Peyer's patch (tissue), 4 donors: ENCODE measurements at regions not wholly inside any gene's neighbourhood (a gene's known extent, or its start where the extent isn't known, plus 50 kb on each side); places are given as distances from the start of the nearest gene placed in this dataset.

Source experiments
- DNase-seq, 3 donors: peaks; one replicate each; pipeline ENCODE4 v3.0.0-alpha.2; 2017 to 2019
- H3K27ac ChIP-seq, 4 donors: fragments of 200-600 bp; sonication (generic); one replicate each; pipeline ENCODE4 v1.5.1; 2016 to 2019
- H3K27me3 ChIP-seq, 2 donors: fragments of 200-600 bp; sonication (generic); one replicate each; pipeline ENCODE4 v1.5.1; 2019
- H3K36me3 ChIP-seq, 3 donors: fragments of 200-600 bp; sonication (generic); one replicate each; pipeline ENCODE4 v1.5.1; 2016 to 2019
- H3K4me1 ChIP-seq, 4 donors: fragments of 200-600 bp; sonication (generic); one replicate each; pipeline ENCODE4 v1.5.1; 2016 to 2019
- H3K4me3 ChIP-seq, 4 donors: fragments of 200-600 bp; sonication (generic); 1 replicate in 3 of 4; 2 replicates in 1 of 4; pipeline ENCODE4 v1.5.1; 2016 to 2019; ENCODE audit warnings: mild to moderate bottlenecking in 1 of 4
- H3K9me3 ChIP-seq, 4 donors: fragments of 200-600 bp; sonication (generic); one replicate each; pipeline ENCODE4 v1.5.1; 2016 to 2019; ENCODE audit warnings: mild to moderate bottlenecking in 1 of 4
- CTCF ChIP-seq, 6 experiments: fragments of 450-650 bp in 4 of 6; fragments of 200-600 bp in 2 of 6; sonication (generic) in 1 of 6; IDR thresholded peaks; one replicate each; pipeline ENCODE4 v1.5.1; 2017 to 2019; ENCODE audit warnings: antibody characterized with exemption in 6 of 6, mild to moderate bottlenecking in 3 of 6, moderate library complexity in 1 of 6
- POLR2A ChIP-seq, 2 donors: fragments of 450-650 bp; IDR thresholded peaks; one replicate each; pipeline ENCODE4 v1.5.1; 2017; ENCODE audit warnings: antibody characterized with exemption in 2 of 2, mild to moderate bottlenecking in 2 of 2, moderate library complexity in 2 of 2

- no peaks in the 10 kb centered on the region for H3K36me3 ChIP-seq
These were observed 1877.2 kb downstream of the PCDH7 start for GRCh38 chr4:32597354-32597753.

GRCh38 chr4:32601848-32602247 is 1881.7 kb downstream of the PCDH7 start:
- Histone ChIP-seq H3K4me3 (no peak overlapping the region), H3K9me3 (no peaks in the 10 kb centered on the region), H3K27ac (no peak overlapping the region), H3K36me3 (no peaks in the 10 kb centered on the region), H3K4me1 (no peaks in the 10 kb centered on the region), H3K27me3 (no peaks in the 10 kb centered on the region)
- no peak for TF ChIP-seq CTCF (IDR thresholded peaks at IDR 0.05)
- no peak for TF ChIP-seq POLR2A (IDR thresholded peaks at IDR 0.05)
- no peak for DNase-seq

More at GRCh38 chr4:32597354-32597753, 1877.2 kb downstream of the PCDH7 start:
- TF ChIP-seq POLR2A (IDR thresholded peaks at IDR 0.05) = no peak
- no peak for TF ChIP-seq CTCF (IDR thresholded peaks at IDR 0.05)
- Histone ChIP-seq H3K27me3 (no peaks in the 10 kb centered on the region), H3K27ac (no peak overlapping the region), H3K9me3 (no peaks in the 10 kb centered on the region), H3K4me1 (no peaks in the 10 kb centered on the region), H3K4me3 (no peak overlapping the region)
- DNase-seq = no peak

- Histone ChIP-seq H3K4me1 (no peaks in the 10 kb centered on the region), H3K27me3 (no peaks in the 10 kb centered on the region), H3K36me3 (no peaks in the 10 kb centered on the region), H3K9me3 (no peaks in the 10 kb centered on the region), H3K27ac (no peak overlapping the region), H3K4me3 (no peak overlapping the region)
- TF ChIP-seq CTCF (IDR thresholded peaks at IDR 0.05) = no peak
- TF ChIP-seq POLR2A (IDR thresholded peaks at IDR 0.05) = no peak
- DNase-seq = no peak
These were observed 1887.8 kb downstream of the PCDH7 start for GRCh38 chr4:32607978-32608377.

GRCh38 chr4:32624943-32625603 is 1904.9 kb downstream of the PCDH7 start:
- H3K4me3 ChIP-seq = no peak overlapping the region
- TF ChIP-seq CTCF (IDR thresholded peaks at IDR 0.05) (no peak), POLR2A (IDR thresholded peaks at IDR 0.05) (no peak)
- no peaks in the 10 kb centered on the region for H3K9me3 ChIP-seq
- no peaks in the 10 kb centered on the region for H3K27me3 ChIP-seq
- H3K27ac ChIP-seq = no peak overlapping the region
- no peaks in the 10 kb centered on the region for H3K4me1 ChIP-seq
- no peak for DNase-seq
- no peaks in the 10 kb centered on the region for H3K36me3 ChIP-seq

GRCh38 chr4:32625687-32626337 is 1905.6 kb downstream of the PCDH7 start:
- no peaks in the 10 kb centered on the region for H3K4me1 ChIP-seq
- no peaks in the 10 kb centered on the region for H3K36me3 ChIP-seq
- no peak overlapping the region for H3K27ac ChIP-seq
- DNase-seq = no peak
- no peaks in the 10 kb centered on the region for H3K9me3 ChIP-seq
- H3K4me3 ChIP-seq = no peak overlapping the region
- H3K27me3 ChIP-seq = no peaks in the 10 kb centered on the region
- TF ChIP-seq POLR2A (IDR thresholded peaks at IDR 0.05) (no peak), CTCF (IDR thresholded peaks at IDR 0.05) (no peak)
